Tibial nerve (tissue), 4 donors: ENCODE measurements at regions not wholly inside any gene's neighbourhood (a gene's known extent, or its start where the extent isn't known, plus 50 kb on each side); places are given as distances from the start of the nearest gene placed in this dataset.

ENCODE experiments used
- CTCF ChIP-seq, 5 experiments: fragments of 200-600 bp in 3 of 5; fragments of 450-650 bp in 2 of 5; sonication (generic) in 3 of 5; IDR thresholded peaks; one replicate each; pipeline ENCODE4 v1.5.1; 2016 to 2019; ENCODE audit warnings: antibody characterized with exemption in 5 of 5, mild to moderate bottlenecking in 3 of 5, moderate library complexity in 2 of 5
- EP300 ChIP-seq, 2 donors: sonication (generic); formaldehyde crosslinking; IDR thresholded peaks; one replicate each; pipeline ENCODE4 v1.6.1; 2017; ENCODE audit warnings: antibody characterized with exemption in 2 of 2, mild to moderate bottlenecking in 1 of 2
- POLR2A ChIP-seq, 2 donors: fragments of 450-650 bp; IDR thresholded peaks; one replicate each; pipeline ENCODE4 v1.6.1; 2017; ENCODE audit warnings: antibody characterized with exemption in 2 of 2, mild to moderate bottlenecking in 2 of 2, moderate library complexity in 2 of 2

GRCh38 chr7:137122145-137122544, 221.4 kb downstream of the PTN start:
- no peak for TF ChIP-seq CTCF (IDR thresholded peaks at IDR 0.05)
- TF ChIP-seq EP300 (IDR thresholded peaks at IDR 0.05) = no peak
- TF ChIP-seq POLR2A (IDR thresholded peaks at IDR 0.05) = no peak
